ENCODE measurements at regions not wholly inside any gene's neighbourhood (a gene's known extent, or its start where the extent isn't known, plus 50 kb on each side); places are given as distances from the start of the nearest gene placed in this dataset.
A peak's percentile ranks its signal among the peaks of the same experiment; 100 is the strongest.

DNA sequence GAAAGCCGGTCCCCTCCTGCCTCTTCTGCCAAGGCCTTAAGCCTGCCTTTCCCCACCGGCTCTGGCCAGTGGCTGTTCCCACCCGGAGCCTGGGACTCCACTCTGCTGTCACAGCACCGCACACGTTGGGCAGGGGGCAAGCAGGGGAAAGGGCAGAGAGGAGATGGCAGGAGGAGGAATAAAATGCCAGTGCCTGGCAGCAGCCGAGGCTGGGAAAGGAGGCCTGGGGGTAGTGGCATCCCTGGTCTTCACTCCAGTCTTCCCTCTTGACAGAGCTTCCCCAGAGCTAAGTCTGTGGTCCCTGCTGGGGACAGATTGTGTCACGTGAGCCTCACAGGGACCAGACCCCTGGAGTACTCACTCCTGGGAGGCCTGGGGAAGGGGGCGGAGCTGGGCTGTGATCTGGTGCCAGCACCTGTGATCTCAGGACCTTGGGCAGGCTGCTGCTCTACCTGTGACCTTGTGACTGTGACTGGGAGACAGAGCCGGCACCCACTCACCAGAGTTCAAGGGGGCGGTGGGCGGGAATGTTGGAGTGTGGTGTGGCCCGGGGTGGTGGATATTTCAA, 97.2 kb upstream of the GSE1 start:
- Mint-ChIP-seq H3K9me3 (peaks cover 7 to 10% of the 10 kb centered on the region in 2 donors), H3K4me1 (peaks cover 19% of the 10 kb centered on the region in 2 donors), H3K36me3 (no peaks in the 10 kb centered on the region), H3K4me3 (no peak overlapping the region), H3K27me3 (ENCODE audit: low read depth in 2 of 2) (peaks cover 0 to 6% of the 10 kb centered on the region in 2 donors), H3K27ac (no peak overlapping the region)
- Histone ChIP-seq H3K27ac (ENCODE audit: low read length) (no peak overlapping the region), H3K27me3 (ENCODE audit: control insufficient read depth, insufficient read depth, low read length) (peaks cover 3% of the 10 kb centered on the region), H3K4me1 (ENCODE audit: control insufficient read depth, insufficient read depth, low read length) (peaks cover 27% of the 10 kb centered on the region), H3K36me3 (ENCODE audit: control insufficient read depth, insufficient read depth, low read length) (no peaks in the 10 kb centered on the region), H3K9me3 (ENCODE audit: control insufficient read depth, insufficient read depth, low read length) (peaks cover 14% of the 10 kb centered on the region), H3K4me3 (ENCODE audit: low read length) (no peak overlapping the region)
- intact Hi-C loops (cut with micrococcal nuclease) = no loop called here
- no peak for DNase-seq
- ATAC-seq = no peak
- WGBS (ENCODE audit: insufficient coverage) = 91% methylated on average over 9 of the region's 12 CpGs
- TF ChIP-seq CTCF (IDR thresholded peaks at IDR 0.05) = no peak

DNA sequence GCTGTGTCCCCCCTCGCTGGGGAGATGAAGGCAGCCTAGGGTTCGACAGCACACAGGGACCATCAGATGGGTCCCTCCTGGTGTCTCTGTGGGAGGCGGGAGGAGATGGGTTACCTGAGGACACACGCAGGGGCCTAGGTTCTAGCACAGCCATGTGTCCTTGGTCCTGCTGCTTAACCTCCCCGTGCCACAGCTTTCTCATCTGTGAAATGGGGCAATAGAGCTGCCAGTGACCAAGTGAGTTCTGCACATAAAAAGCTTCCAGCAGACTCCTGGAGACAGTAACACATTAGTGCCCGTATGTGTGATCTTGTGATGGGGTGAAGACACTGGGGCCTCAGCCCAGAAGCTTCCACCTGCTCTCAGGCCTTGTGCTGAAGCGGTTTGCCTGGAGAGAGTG, 96.0 kb upstream of the GSE1 start:
- Histone ChIP-seq H3K27ac (ENCODE audit: low read length) (no peak overlapping the region), H3K27me3 (ENCODE audit: control insufficient read depth, insufficient read depth, low read length) (peaks cover 3% of the 10 kb centered on the region), H3K4me3 (ENCODE audit: low read length) (no peak overlapping the region), H3K9me3 (ENCODE audit: control insufficient read depth, insufficient read depth, low read length) (peaks cover 14% of the 10 kb centered on the region), H3K36me3 (ENCODE audit: control insufficient read depth, insufficient read depth, low read length) (no peaks in the 10 kb centered on the region), H3K4me1 (ENCODE audit: control insufficient read depth, insufficient read depth, low read length) (peaks cover 32% of the 10 kb centered on the region)
- no peak for ATAC-seq
- H3K27ac Mint-ChIP-seq = peak overlapping the region in 1 of 2 donors; percentile 51
- no peak for TF ChIP-seq CTCF (IDR thresholded peaks at IDR 0.05)
- WGBS (ENCODE audit: insufficient coverage) = 90% methylated on average over 7 of the region's 7 CpGs
- no peaks in the 10 kb centered on the region for H3K36me3 Mint-ChIP-seq
- no peak for DNase-seq
- intact Hi-C loops (cut with micrococcal nuclease) = no loop called here
- peaks cover 0 to 5% of the 10 kb centered on the region in 2 donors for H3K27me3 Mint-ChIP-seq (ENCODE audit: low read depth in 2 of 2)
- H3K4me3 Mint-ChIP-seq = no peak overlapping the region
- peaks cover 23 to 24% of the 10 kb centered on the region in 2 donors for H3K4me1 Mint-ChIP-seq
- peaks cover 7 to 10% of the 10 kb centered on the region in 2 donors for H3K9me3 Mint-ChIP-seq

DNA sequence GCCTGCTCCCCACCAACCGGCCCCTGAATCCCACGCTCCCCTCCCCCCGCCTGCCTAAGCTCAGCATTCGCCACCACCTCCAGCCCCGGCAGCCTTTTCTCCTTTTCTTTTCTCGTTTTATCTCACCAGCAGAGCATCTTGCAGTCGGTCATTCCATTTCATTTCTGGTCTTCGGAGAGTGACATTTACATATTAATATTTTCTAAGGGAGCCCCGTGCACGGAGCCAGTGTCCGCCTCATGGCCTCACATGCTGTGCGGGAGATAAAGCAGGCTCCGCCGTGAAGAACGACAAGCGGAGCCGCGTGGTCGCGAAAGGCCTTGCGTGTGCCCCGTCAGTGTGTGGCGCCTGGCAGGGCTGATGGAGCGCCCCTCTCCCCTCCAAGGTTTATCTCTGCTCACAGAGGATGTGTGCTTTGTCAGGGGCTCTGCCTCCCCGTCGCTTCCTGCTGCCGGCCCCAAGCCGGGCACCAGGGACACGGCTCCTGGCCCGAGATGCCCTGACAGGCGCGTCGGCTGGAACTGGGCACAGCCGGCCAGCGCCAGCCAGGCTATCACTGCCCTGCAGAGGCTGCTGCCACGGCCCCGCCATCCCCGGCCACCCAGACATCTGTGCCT, 95.5 kb upstream of the GSE1 start:
- intact Hi-C loops (cut with micrococcal nuclease) = no loop called here

More for the DNA sequence above, 95.5 kb upstream of the GSE1 start:
- Mint-ChIP-seq H3K27me3 (ENCODE audit: low read depth in 2 of 2) (peaks cover 0 to 9% of the 10 kb centered on the region in 2 donors), H3K36me3 (no peaks in the 10 kb centered on the region), H3K4me1 (peaks cover 23 to 25% of the 10 kb centered on the region in 2 donors), H3K27ac (peak overlapping the region in 1 of 2 donors; percentile 86), H3K4me3 (no peak overlapping the region), H3K9me3 (peaks cover 7 to 10% of the 10 kb centered on the region in 2 donors)
- Histone ChIP-seq H3K4me3 (ENCODE audit: low read length) (no peak overlapping the region), H3K9me3 (ENCODE audit: control insufficient read depth, insufficient read depth, low read length) (peaks cover 14% of the 10 kb centered on the region), H3K36me3 (ENCODE audit: control insufficient read depth, insufficient read depth, low read length) (no peaks in the 10 kb centered on the region), H3K4me1 (ENCODE audit: control insufficient read depth, insufficient read depth, low read length) (peaks cover 32% of the 10 kb centered on the region), H3K27me3 (ENCODE audit: control insufficient read depth, insufficient read depth, low read length) (peaks cover 3% of the 10 kb centered on the region), H3K27ac (ENCODE audit: low read length) (no peak overlapping the region)
- 95% methylated on average over 38 of the region's 38 CpGs for WGBS (ENCODE audit: insufficient coverage)
- ATAC-seq (no peak), DNase-seq (no peak)
- TF ChIP-seq CTCF (IDR thresholded peaks at IDR 0.05) = no peak
